ENCODE measurements at regions not wholly inside any gene's neighbourhood (a gene's known extent, or its start where the extent isn't known, plus 50 kb on each side); places are given as distances from the start of the nearest gene placed in this dataset.

- H2AK5ac ChIP-seq (ENCODE audit: low read depth, low read length), result no peak overlapping the region
- 98% methylated on average over 2 of the region's 2 CpGs; no CpG with 5 or more reads in 1 of the 2 experiments for WGBS, 2 experiments (ENCODE audit: extremely low coverage in 1 of 2, insufficient coverage in 1 of 2, insufficient read length in 1 of 2, insufficient replicate concordance in 2 of 2, low coverage in 1 of 2, low lambda C conversion rate in 2 of 2, missing lambda C conversion rate in 1 of 2)
- DNase-seq (ENCODE audit: low read depth in 1 of 2, low spot score in 2 of 2) (no peak), FAIRE-seq (no peak)
- no peak overlapping the region for H3K56ac ChIP-seq (replicated peaks; ENCODE audit: insufficient read length, low read depth, low read length)
- ChIA-PET CTCF (ENCODE audit: partially characterized antibody) (interaction anchor here (0.6 kb wide), 1 partner anchor 58 kb away, joined by 3 read pairs; no protein-coding TSS in a partner anchor), POLR2A (ENCODE audit: partially characterized antibody) (no interaction called here)
- H3K14ac ChIP-seq (ENCODE audit: insufficient read length), result no peak overlapping the region
- H3K36me3 ChIP-seq (ENCODE audit: control insufficient read depth in 2 of 4, insufficient read depth in 4 of 4, low read length in 3 of 4), result no peaks in the 10 kb centered on the region
- peaks cover 9 to 16% of the 10 kb centered on the region in 2 experiments; a peak in 3 of 4 replicates for H3K9me3 ChIP-seq (ENCODE audit: insufficient read depth in 2 of 2, low read depth in 1 of 2, low read length in 1 of 2)
- H3K18ac ChIP-seq (ENCODE audit: extremely low read depth, low read length), result no peak overlapping the region
- no peaks in the 10 kb centered on the region for H3K23me2 ChIP-seq (ENCODE audit: low read depth, low read length)
- no peak overlapping the region for H3K27ac ChIP-seq (ENCODE audit: low read depth, low read length)
- H3K4me1 ChIP-seq (replicated peaks in 1 of 4; ENCODE audit: control insufficient read depth in 3 of 4, insufficient read depth in 4 of 4, low read length in 3 of 4), result peaks cover 0 to 2% (median 0%) of the 10 kb centered on the region in 4 experiments; a peak in 1 of 7 replicates
- no peak overlapping the region for H2BK5ac ChIP-seq (ENCODE audit: low read depth, low read length)
- no peak for TF ChIP-seq RNF2 (IDR thresholded peaks at IDR 0.05; ENCODE audit: borderline replicate concordance, low read depth, low read length, missing control alignments, poor library complexity, severe bottlenecking)
- TF ChIP-seq NRF1 (IDR thresholded peaks at IDR 0.05; ENCODE audit: low read depth, low read length), result no peak
- TF ChIP-seq POLR2AphosphoS5 (IDR thresholded peaks at IDR 0.05; ENCODE audit: low read depth, low read length), result no peak
- TF ChIP-seq KDM1A (IDR thresholded peaks at IDR 0.05; ENCODE audit: borderline replicate concordance, low read length), result no peak
- no peak overlapping the region for H3K9ac ChIP-seq (replicated peaks in 1 of 4; ENCODE audit: extremely low read depth in 1 of 4, low read depth in 3 of 4, low read length in 3 of 4)
- H2BK120ac ChIP-seq (replicated peaks; ENCODE audit: low read depth, low read length), result no peak overlapping the region
- no peak overlapping the region for H3K4me3 ChIP-seq (ENCODE audit: extremely low read depth in 1 of 4, insufficient read depth in 2 of 4, low read depth in 3 of 4, low read length in 4 of 4)
- no peak overlapping the region for H3K23ac ChIP-seq (ENCODE audit: insufficient read length)
- no peak overlapping the region for H4K5ac ChIP-seq (ENCODE audit: insufficient read length, low read depth, low read length)
- no peak overlapping the region for H3K4ac ChIP-seq (replicated peaks; ENCODE audit: insufficient read length, low read depth, low read length)
- H3K79me1 ChIP-seq (ENCODE audit: low read depth, low read length), result no peaks in the 10 kb centered on the region; the same call in 1 of the 2 replicates
- no peak overlapping the region for H2BK15ac ChIP-seq (ENCODE audit: low read length)
- no peak overlapping the region for H4K8ac ChIP-seq (ENCODE audit: extremely low read depth, insufficient read depth, low read length)
- H2AFZ ChIP-seq (ENCODE audit: low read length), result no peak overlapping the region
- no peaks in the 10 kb centered on the region for H3K79me2 ChIP-seq (ENCODE audit: control insufficient read depth in 1 of 2, insufficient read depth in 2 of 2, low read length in 2 of 2)
- no peaks in the 10 kb centered on the region for H3K27me3 ChIP-seq (replicated peaks in 1 of 4; ENCODE audit: control insufficient read depth in 3 of 4, extremely low read depth in 1 of 4, insufficient read depth in 3 of 4, low read length in 3 of 4)
- H2BK12ac ChIP-seq (ENCODE audit: low read depth, low read length), result no peak overlapping the region
- H4K20me1 ChIP-seq (replicated peaks in 1 of 2; ENCODE audit: control insufficient read depth in 1 of 2, insufficient read depth in 2 of 2, low read length in 2 of 2), result no peaks in the 10 kb centered on the region
- H2BK20ac ChIP-seq (ENCODE audit: low read length), result no peak overlapping the region
- no peak overlapping the region for H3K4me2 ChIP-seq (ENCODE audit: insufficient read depth in 1 of 2, low read depth in 2 of 2, low read length in 2 of 2)
- no peak overlapping the region for H4K91ac ChIP-seq (replicated peaks; ENCODE audit: insufficient read length, low read length)
Measured at GRCh38 chr18:51861046-51861445, 479.0 kb upstream of the DCC start.
